ENCODE measurements at regions not wholly inside any gene's neighbourhood (a gene's known extent, or its start where the extent isn't known, plus 50 kb on each side); places are given as distances from the start of the nearest gene placed in this dataset.

- DNase-seq (ENCODE audit: low read depth) = no peak
- TF ChIP-seq CTCF (IDR thresholded peaks at IDR 0.05; ENCODE audit: insufficient read depth, low read length) = no peak
- no peak overlapping the region for H3K4me3 ChIP-seq (ENCODE audit: low read depth, low read length)
Measured at GRCh38 chr1:55943721-55944435, 635.5 kb downstream of the PLPP3 start.

GRCh38 chr1:55943012-55943411 is 636.4 kb downstream of the PLPP3 start:
- no peak for TF ChIP-seq CTCF (IDR thresholded peaks at IDR 0.05; ENCODE audit: insufficient read depth, low read length)
- DNase-seq (ENCODE audit: low read depth) = no peak

GRCh38 chr1:55939866-55940265 is 639.5 kb downstream of the PLPP3 start:
- TF ChIP-seq CTCF (IDR thresholded peaks at IDR 0.05; ENCODE audit: insufficient read depth, low read length) = no peak
- H3K4me3 ChIP-seq (ENCODE audit: low read depth, low read length) = no peak overlapping the region
- DNase-seq (ENCODE audit: low read depth) = no peak

More at GRCh38 chr1:55943012-55943411, 636.4 kb downstream of the PLPP3 start:
- H3K4me3 ChIP-seq (ENCODE audit: low read depth, low read length) = no peak overlapping the region

GRCh38 chr1:55938861-55939260 is 640.5 kb downstream of the PLPP3 start:
- TF ChIP-seq CTCF (IDR thresholded peaks at IDR 0.05; ENCODE audit: insufficient read depth, low read length) = no peak
- no peak for DNase-seq (ENCODE audit: low read depth)
- H3K4me3 ChIP-seq (ENCODE audit: low read depth, low read length) = no peak overlapping the region

GRCh38 chr1:55938376-55938850 is 641.0 kb downstream of the PLPP3 start:
- no peak for TF ChIP-seq CTCF (IDR thresholded peaks at IDR 0.05; ENCODE audit: insufficient read depth, low read length)
- peak; percentile 39 for DNase-seq (ENCODE audit: low read depth)
- H3K4me3 ChIP-seq (ENCODE audit: low read depth, low read length) = no peak overlapping the region

- H3K4me3 ChIP-seq (ENCODE audit: low read depth, low read length) = no peak overlapping the region
- no peak for DNase-seq (ENCODE audit: low read depth)
- TF ChIP-seq CTCF (IDR thresholded peaks at IDR 0.05; ENCODE audit: insufficient read depth, low read length) = no peak
Measured at GRCh38 chr1:55937840-55938375, 641.5 kb downstream of the PLPP3 start.
